ENCODE measurements at regions not wholly inside any gene's neighbourhood (a gene's known extent, or its start where the extent isn't known, plus 50 kb on each side); places are given as distances from the start of the nearest gene placed in this dataset.

DNA sequence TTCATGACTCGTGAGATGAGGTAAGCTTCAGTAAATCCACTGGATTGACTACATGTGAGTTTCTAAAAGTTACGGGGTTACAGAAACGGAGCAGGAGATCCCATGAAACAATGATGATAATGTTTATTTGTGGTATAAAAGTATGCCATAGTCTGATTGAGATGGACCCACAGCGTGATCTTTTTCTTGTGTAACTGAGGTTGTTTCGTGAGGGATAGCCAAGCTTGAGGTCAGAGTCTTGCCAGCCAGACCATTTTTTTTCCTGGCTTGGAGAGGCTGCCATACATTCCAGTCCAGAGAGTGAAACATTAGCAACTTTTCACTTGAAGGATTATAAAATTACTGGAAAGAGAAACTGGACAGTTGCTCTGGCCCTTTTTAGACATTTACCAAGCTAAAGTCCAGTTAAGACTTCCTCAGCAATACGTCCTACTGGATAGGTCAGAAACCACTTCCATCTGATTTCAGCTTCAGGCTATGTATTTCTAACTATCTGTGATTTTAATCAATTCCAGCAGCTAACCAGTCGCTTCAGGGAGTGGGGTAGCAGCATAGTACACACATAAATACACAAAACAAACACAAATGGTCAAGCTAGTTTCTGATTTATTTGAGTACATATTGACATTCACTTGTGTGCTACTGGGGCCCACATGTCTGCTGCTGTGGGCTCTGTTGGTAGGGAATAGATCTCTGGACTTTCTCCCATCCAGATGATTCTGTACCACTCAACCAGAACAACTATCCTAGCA lies 194.6 kb downstream of the POSTN start:
- H3K27me3 Mint-ChIP-seq = no peaks in the 10 kb centered on the region
- no peak for ATAC-seq

DNA sequence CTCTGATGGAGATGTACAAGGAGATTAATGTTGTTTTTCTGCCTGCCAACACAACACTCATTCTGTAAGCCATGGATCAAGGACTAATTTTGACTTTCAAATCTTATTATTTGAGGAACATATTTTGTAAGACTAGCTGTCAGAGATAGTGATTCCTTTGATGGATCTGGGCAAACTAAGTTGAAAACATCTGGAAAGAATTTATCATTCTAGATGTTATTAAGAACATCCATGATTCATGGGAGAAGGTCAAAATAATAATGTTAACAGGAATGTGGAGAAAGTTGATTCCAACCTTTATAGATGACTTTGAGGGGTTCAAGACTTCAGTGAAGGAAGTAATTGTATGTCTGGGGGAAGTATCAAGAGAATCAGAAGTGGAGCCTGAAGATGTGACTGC lies 196.8 kb downstream of the POSTN start:
- Mint-ChIP-seq H3K9me3 (peaks cover 12% of the 10 kb centered on the region), H3K4me1 (no peaks in the 10 kb centered on the region), H3K27ac (no peak overlapping the region), H3K4me3 (no peak overlapping the region), H3K27me3 (no peaks in the 10 kb centered on the region), H3K36me3 (no peaks in the 10 kb centered on the region)
- no peak for ATAC-seq

More for the DNA sequence above, 194.6 kb downstream of the POSTN start:
- no peaks in the 10 kb centered on the region for H3K4me1 Mint-ChIP-seq
- no peaks in the 10 kb centered on the region for H3K36me3 Mint-ChIP-seq
- no peak overlapping the region for H3K27ac Mint-ChIP-seq
- no peak overlapping the region for H3K4me3 Mint-ChIP-seq
- peaks cover 9% of the 10 kb centered on the region for H3K9me3 Mint-ChIP-seq

DNA sequence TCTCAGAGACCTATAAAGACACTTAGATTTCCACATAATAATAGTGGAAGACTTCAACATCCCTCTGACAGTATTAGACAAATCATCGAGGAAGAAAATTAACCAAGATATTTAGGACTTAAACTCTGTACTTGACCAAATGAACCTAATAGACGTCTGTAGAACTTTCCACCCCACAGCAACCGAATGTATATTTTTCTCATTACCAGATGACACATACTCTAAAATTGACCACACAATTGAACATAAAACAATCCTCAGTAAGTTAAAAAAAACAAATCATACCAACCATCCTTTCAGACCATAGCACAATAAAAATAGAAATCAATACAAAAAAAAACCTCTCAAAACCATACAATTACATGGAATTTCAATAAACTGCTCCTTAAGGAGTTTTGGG lies 201.0 kb downstream of the POSTN start:
- no peak for ATAC-seq
- no peak overlapping the region for H3K27ac Mint-ChIP-seq
- peaks cover 9% of the 10 kb centered on the region for H3K9me3 Mint-ChIP-seq
- H3K27me3 Mint-ChIP-seq = no peaks in the 10 kb centered on the region
- no peaks in the 10 kb centered on the region for H3K4me1 Mint-ChIP-seq
- no peak overlapping the region for H3K4me3 Mint-ChIP-seq
- no peaks in the 10 kb centered on the region for H3K36me3 Mint-ChIP-seq

DNA sequence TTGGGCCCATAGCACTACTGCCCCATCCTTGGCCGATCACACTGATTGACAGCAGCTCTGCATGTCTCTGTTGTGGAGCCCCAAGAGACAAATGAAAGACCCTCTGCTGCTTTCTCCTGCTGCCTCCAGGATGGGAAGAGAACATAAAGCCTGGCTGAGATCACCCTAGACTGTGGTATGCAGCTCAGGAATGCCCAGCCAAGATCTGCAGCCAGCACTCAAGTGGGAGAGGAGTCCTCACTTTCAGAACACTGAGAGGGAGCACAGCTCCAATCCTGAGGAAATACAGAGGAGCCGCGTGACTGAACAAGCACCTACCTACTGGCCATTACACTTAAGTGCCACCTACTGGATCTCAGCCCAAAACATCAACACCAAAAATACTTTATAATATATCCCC lies 203.0 kb downstream of the POSTN start:
- no peak overlapping the region for H3K27ac Mint-ChIP-seq
- no peak for ATAC-seq
- H3K4me3 Mint-ChIP-seq = no peak overlapping the region
- peaks cover 3% of the 10 kb centered on the region for H3K9me3 Mint-ChIP-seq
- no peaks in the 10 kb centered on the region for H3K36me3 Mint-ChIP-seq
- no peaks in the 10 kb centered on the region for H3K4me1 Mint-ChIP-seq
- no peaks in the 10 kb centered on the region for H3K27me3 Mint-ChIP-seq

GRCh38 chr13:37392389-37392788 lies 206.2 kb downstream of the POSTN start:
- no peaks in the 10 kb centered on the region for H3K4me1 Mint-ChIP-seq
- H3K27me3 Mint-ChIP-seq = no peaks in the 10 kb centered on the region
- no peak for ATAC-seq
- no peaks in the 10 kb centered on the region for H3K9me3 Mint-ChIP-seq
- no peak overlapping the region for H3K4me3 Mint-ChIP-seq
- no peak overlapping the region for H3K27ac Mint-ChIP-seq
- H3K36me3 Mint-ChIP-seq = no peaks in the 10 kb centered on the region

- Mint-ChIP-seq H3K27ac (no peak overlapping the region), H3K4me3 (no peak overlapping the region), H3K4me1 (no peaks in the 10 kb centered on the region)
Observed at GRCh38 chr13:37390735-37391134, 207.8 kb downstream of the POSTN start.

GRCh38 chr13:37385956-37386670 lies 212.5 kb downstream of the POSTN start:
- Mint-ChIP-seq H3K27ac (no peak overlapping the region), H3K4me1 (no peaks in the 10 kb centered on the region), H3K9me3 (no peaks in the 10 kb centered on the region), H3K27me3 (no peaks in the 10 kb centered on the region), H3K4me3 (no peak overlapping the region), H3K36me3 (no peaks in the 10 kb centered on the region)
- ATAC-seq = no peak

More at GRCh38 chr13:37390735-37391134, 207.8 kb downstream of the POSTN start:
- Mint-ChIP-seq H3K36me3 (no peaks in the 10 kb centered on the region), H3K9me3 (no peaks in the 10 kb centered on the region), H3K27me3 (no peaks in the 10 kb centered on the region)
- no peak for ATAC-seq

GRCh38 chr13:37385248-37385647 lies 213.3 kb downstream of the POSTN start:
- H3K27me3 Mint-ChIP-seq = no peaks in the 10 kb centered on the region
- H3K36me3 Mint-ChIP-seq = no peaks in the 10 kb centered on the region
- H3K4me3 Mint-ChIP-seq = no peak overlapping the region
- ATAC-seq = no peak
- H3K27ac Mint-ChIP-seq = no peak overlapping the region
- no peaks in the 10 kb centered on the region for H3K4me1 Mint-ChIP-seq
- no peaks in the 10 kb centered on the region for H3K9me3 Mint-ChIP-seq

- Mint-ChIP-seq H3K27ac (no peak overlapping the region), H3K4me1 (no peaks in the 10 kb centered on the region), H3K36me3 (no peaks in the 10 kb centered on the region), H3K27me3 (no peaks in the 10 kb centered on the region), H3K4me3 (no peak overlapping the region), H3K9me3 (no peaks in the 10 kb centered on the region)
- no peak for ATAC-seq
Observed at GRCh38 chr13:37383856-37384370, 214.7 kb downstream of the POSTN start.

- Mint-ChIP-seq H3K9me3 (no peaks in the 10 kb centered on the region), H3K36me3 (no peaks in the 10 kb centered on the region), H3K4me1 (no peaks in the 10 kb centered on the region), H3K4me3 (no peak overlapping the region), H3K27ac (no peak overlapping the region), H3K27me3 (no peaks in the 10 kb centered on the region)
- ATAC-seq = no peak
Observed at GRCh38 chr13:37383046-37383445, 215.5 kb downstream of the POSTN start.

GRCh38 chr13:37382146-37382545 lies 216.4 kb downstream of the POSTN start:
- H3K4me1 Mint-ChIP-seq = no peaks in the 10 kb centered on the region
- no peak overlapping the region for H3K27ac Mint-ChIP-seq
- H3K9me3 Mint-ChIP-seq = no peaks in the 10 kb centered on the region
- H3K27me3 Mint-ChIP-seq = no peaks in the 10 kb centered on the region
- no peaks in the 10 kb centered on the region for H3K36me3 Mint-ChIP-seq
- no peak overlapping the region for H3K4me3 Mint-ChIP-seq
- no peak for ATAC-seq

DNA sequence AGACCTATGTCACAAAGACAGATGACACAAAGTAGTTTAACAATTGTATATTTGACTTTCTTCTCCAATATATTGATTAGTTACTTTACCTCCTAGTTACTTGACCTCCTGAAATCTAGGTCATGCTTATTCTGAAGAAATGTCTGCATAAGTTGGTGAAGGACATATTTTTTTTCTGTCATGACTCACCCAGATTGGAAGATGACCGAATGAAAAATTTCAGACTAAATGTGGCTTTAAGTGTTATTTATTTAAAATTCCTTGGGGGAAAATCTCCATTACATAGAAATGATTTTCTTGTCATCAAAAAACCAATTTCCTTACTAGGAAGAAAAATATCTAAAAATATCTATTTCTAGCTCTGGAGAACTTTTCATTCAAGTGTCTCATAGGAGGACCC lies 217.1 kb downstream of the POSTN start:
- H3K27me3 Mint-ChIP-seq = no peaks in the 10 kb centered on the region
- H3K4me1 Mint-ChIP-seq = no peaks in the 10 kb centered on the region
- H3K9me3 Mint-ChIP-seq = no peaks in the 10 kb centered on the region
- H3K27ac Mint-ChIP-seq = no peak overlapping the region
- ATAC-seq = no peak
- H3K4me3 Mint-ChIP-seq = no peak overlapping the region
- H3K36me3 Mint-ChIP-seq = no peaks in the 10 kb centered on the region

GRCh38 chr13:37379841-37380240 lies 218.7 kb downstream of the POSTN start:
- Mint-ChIP-seq H3K36me3 (no peaks in the 10 kb centered on the region), H3K27me3 (no peaks in the 10 kb centered on the region), H3K9me3 (no peaks in the 10 kb centered on the region), H3K27ac (no peak overlapping the region), H3K4me1 (no peaks in the 10 kb centered on the region), H3K4me3 (no peak overlapping the region)
- no peak for ATAC-seq

DNA sequence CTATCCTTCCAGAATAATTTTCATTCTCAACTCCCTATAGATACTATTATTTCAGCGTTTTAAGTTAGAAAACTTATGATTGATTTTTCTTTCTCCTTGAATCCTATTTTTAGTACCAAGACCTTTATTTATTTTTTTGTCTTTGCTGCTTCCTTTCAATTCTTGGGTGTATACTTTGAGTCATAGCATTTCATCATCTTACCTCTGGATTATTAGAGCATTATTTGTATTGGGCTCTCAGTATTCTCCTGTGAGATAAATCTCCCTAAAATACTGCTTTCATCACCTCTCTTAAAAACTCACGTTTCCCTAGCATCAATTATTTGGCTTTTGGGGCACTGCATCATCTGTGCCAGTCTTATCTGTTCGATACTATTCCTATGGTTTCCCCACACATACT lies 222.8 kb downstream of the POSTN start:
- Mint-ChIP-seq H3K27ac (no peak overlapping the region), H3K27me3 (no peaks in the 10 kb centered on the region), H3K9me3 (no peaks in the 10 kb centered on the region), H3K4me1 (no peaks in the 10 kb centered on the region), H3K36me3 (no peaks in the 10 kb centered on the region), H3K4me3 (no peak overlapping the region)
- ATAC-seq = no peak

- H3K27me3 Mint-ChIP-seq = no peaks in the 10 kb centered on the region
- no peaks in the 10 kb centered on the region for H3K9me3 Mint-ChIP-seq
Observed at GRCh38 chr13:37375071-37375470, 223.5 kb downstream of the POSTN start.

DNA sequence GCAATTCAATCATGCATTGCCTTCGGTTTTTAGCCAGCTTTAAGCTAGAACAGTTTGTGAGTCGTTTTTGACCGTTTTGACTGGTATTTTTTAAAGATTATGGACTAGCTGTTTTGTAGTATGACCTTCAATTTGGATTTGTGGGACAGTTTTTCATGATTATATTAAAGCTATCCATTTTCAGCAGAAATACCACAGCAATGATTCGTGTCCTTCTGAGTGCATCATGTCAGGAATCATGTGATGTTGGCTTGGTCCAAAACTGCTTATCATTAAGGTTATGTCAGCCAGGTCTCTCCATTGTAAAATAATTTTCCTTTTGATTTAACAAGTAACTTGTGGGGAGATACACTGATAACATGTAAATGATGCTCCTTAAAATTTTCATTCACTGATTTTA lies 229.0 kb downstream of the POSTN start:
- Mint-ChIP-seq H3K27me3 (no peaks in the 10 kb centered on the region), H3K27ac (no peak overlapping the region), H3K9me3 (no peaks in the 10 kb centered on the region)

More at GRCh38 chr13:37375071-37375470, 223.5 kb downstream of the POSTN start:
- Mint-ChIP-seq H3K36me3 (no peaks in the 10 kb centered on the region), H3K27ac (no peak overlapping the region), H3K4me3 (no peak overlapping the region), H3K4me1 (no peaks in the 10 kb centered on the region)
- ATAC-seq = no peak

More for the DNA sequence above, 229.0 kb downstream of the POSTN start:
- no peak overlapping the region for H3K4me3 Mint-ChIP-seq
- H3K36me3 Mint-ChIP-seq = no peaks in the 10 kb centered on the region
- no peaks in the 10 kb centered on the region for H3K4me1 Mint-ChIP-seq
- no peak for ATAC-seq
